GM19240 (cell line): ENCODE measurements at regions not wholly inside any gene's neighbourhood (a gene's known extent, or its start where the extent isn't known, plus 50 kb on each side); places are given as distances from the start of the nearest gene placed in this dataset.

Experiments used
- DNase-seq: peaks from one replicate; pipeline ENCODE4 v3.0.0; 2011; ENCODE audit warnings: low spot score; ENCODE audit not compliant: insufficient read length

DNA sequence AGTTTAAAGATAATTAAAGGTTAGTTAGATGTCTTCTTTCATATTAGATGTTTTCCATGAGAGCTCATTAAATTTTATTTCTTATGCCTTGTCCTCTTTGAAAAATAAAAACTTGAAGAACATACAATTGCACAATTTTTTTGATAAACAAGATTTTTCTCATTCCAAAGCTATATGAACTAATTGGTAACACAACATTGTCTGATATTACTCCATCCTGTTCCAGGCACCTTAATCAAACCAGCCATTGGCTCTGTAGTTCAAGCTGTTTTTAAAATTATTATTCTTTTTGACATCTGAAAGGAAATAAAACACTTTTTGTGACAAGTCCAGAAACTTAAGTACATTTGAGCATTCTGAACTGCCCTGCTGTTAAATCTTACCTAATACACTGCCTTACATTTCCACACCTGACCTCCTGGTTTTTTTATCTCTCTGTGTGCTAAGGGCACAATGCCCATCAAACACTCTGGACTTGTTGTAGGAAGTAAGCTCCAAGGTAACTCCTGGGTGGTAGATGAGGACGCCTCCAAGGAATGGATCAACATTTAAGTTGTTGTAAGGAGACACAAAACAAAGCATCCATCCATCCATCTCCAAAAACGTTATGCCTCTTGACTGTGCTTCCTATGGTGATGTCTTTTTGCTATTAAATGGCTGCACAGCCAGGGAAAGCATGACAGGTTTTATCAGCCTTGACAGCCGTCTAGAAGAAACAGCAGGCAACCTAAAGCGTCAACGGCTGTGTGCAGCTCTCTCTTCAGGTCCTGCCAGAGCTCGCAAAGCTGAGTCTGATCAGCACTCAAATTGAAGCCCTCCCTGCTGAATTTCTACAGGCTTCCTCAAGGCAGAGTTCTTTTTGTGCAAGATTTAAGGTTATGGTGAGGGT is 449.9 kb upstream of the FLRT2 start:
- DNase-seq, result no peak

DNA sequence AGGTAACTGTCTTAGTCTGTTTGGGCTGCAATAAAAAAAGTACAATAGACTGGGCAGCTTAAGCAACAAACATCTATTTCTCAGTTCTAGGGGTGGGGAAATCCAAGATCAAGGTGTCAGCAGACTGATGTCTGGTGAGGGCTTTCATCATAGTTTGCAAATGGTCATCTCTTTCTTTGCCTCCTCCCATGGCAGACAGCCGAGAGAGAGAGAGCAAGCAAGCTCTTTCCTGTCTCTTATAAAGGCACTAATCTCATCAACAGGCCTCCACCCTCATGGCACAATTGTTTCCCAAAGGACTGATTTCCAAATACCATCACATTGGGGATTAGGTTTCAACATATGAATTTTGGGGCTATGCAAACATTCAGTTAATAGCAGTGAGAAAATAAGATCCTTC is 445.6 kb upstream of the FLRT2 start:
- no peak for DNase-seq

DNA sequence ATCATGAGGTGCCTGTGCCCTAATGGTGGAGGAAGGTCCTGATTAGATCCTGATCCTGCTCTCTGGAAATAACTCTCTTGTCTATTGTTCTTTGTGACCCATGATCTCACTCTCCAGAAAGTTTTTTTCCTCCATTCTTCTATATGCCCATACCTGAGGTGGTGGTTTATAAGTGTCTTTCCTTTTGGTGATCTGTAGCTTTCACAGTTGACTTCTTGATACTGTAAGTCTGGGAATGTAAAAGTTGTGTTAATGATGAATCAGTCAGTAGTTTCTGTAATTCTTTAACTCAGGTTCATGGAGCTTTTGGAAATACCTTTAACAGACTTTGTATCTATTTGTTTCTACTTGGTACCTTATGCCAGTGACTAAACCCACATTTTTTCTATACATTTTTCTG is 444.0 kb upstream of the FLRT2 start:
- no peak for DNase-seq

DNA sequence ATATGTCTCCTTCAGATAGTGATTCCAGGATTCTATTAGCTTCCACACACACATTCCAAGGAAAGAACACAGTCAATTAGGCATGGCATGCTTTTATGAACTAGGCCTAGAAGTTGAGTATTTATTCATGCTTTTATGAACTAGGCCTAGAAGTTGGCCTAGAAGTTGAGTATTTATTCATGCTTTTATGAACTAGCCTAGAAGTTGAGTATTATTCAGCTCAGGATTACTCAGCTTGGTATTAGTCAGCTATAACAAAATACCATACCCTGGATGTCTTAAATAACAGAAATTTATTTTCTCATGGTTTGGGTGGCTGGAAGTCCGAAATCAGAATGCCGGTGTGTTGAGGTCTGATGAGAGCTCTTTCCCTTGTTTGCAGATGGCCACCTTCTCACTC is 442.7 kb upstream of the FLRT2 start:
- DNase-seq, result no peak

DNA sequence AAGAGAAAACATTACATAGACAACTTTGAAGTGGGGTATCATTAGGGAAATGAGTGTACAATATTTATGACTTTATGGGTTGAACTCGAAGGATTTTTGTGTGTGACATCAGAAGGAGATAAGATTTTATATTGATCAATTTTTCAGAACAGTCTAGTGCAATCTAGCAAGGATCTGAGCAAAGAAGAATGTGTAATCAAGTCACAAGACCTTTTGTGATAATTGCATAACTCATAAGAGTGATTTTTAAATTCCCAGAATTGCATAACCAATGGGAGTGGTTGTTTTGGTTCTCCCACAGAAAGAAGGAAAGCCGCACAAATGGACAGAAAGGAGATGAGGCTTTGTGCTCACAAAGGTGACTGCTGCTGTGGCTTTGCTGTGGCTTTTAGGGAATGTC is 441.8 kb upstream of the FLRT2 start:
- no peak for DNase-seq

DNA sequence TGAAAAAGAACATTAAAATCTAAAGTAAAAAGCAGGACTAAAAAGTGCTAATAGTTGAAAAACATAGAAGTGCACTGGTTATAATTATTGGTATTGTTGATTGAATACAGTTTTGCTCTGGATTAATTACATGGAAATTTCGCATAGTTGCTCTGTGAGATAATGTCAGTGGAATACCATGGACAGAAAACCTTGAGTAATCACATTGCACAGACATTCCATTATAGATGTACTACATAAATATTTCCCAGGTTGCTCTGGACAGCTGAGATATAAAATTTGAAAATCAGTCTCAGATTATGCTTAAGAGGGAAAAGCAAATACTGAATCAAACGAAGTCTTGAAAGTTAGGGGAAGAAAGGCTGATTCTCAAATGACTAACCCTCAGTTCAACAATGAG is 439.3 kb upstream of the FLRT2 start:
- no peak for DNase-seq

DNA sequence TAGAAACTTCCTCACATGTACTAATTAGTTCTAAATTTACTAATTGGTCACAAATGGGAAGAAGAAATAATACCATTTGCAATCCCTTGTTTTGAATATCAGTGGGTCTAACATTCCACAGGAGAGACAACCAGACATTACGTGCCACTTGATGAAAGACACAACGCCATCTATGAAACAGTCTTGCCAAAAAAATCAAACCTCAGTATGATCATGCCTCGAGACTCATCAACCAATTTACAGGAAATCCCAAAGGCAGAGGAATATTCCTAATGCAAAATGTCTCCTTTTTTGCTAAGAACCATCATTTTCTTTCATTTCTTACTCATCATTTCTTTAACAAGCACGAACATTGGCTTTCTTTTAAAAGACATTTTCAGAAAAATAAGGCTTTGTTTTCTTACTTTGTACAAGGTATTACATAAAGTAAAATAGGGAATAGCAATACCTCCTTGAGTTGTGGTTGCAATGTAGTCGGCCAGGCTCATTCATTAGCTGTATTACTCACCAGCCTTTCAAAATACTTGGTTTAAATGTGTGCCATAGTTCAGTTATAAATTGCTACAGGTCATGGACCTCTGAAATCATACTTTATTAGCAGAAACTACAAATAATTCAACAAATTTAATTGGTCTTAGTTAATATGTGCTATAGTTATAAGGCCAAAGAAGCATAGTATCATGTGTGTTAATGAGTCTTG is 436.2 kb upstream of the FLRT2 start:
- DNase-seq, result no peak

DNA sequence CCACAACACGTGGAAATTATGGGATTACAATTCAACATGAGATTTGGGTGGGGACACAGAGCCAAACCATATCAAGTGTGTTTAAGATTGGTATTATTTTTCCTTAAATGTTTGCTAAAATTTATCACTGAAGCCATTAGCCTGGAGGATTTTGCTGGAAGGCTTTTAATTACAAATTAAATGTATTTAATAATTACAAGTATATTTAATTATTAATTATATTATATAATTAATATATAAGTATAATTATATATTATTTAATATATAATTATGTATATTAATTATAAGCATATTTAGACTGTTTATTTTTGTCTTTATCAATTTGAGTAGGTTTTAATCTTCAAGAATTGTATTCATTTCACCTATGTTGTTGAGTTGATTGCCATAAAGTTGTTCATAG is 427.4 kb upstream of the FLRT2 start:
- DNase-seq, result no peak

DNA sequence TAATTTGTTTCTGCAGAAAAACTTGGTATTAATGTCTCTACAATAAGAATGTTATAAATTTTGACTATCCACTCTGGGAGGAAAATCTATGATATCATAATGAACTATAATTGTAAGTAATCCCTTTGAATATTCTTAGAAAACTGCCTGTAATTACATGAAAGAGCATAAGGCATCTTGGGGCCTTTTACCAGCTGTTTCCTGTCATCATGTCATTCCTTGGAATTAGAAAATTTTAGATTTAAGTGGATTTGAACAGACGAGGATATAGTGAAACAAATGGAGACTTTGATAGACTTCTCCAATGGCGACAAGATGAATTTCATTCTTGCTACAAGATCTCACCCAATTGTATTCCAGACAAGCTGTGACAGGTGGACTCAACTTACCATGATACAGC is 423.4 kb upstream of the FLRT2 start:
- DNase-seq, result no peak

DNA sequence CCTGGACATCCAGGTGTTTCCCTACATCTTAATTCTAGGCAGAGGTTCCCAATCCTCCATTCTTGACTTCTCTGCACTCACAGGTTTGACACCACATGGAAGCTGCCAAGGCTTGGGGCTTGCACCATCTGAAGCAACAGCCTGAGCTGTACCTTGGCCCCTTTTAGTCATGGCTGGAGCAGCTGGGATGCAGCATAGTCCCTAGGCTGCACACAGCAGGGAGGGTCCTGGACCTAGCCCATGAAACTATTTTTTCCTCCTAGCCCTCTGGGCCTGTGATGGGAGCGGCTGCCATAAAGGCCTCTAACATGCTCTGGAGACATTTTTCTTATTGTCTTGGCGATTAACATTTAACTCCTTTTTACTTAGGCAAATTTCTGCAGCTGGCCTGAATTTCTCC is 417.2 kb upstream of the FLRT2 start:
- DNase-seq, result no peak

DNA sequence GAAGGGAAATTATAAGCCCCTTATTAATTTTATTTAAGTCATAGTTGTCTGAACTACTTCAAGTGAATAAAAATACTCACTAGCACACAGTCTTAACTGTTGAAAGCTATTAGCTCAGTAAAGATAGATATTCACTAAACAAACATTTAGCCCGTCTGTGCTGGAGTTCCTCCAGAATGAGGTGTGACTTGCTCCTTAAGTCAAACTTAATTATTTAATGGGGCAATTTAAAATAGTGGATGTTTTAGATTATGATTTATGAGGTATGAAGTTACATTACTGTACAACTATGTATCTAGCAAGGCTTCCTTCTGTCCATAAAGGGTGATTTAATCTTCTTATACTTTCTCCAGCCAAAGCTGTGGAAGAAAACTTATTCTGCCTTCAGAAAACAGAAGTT is 414.0 kb upstream of the FLRT2 start:
- DNase-seq, result no peak

DNA sequence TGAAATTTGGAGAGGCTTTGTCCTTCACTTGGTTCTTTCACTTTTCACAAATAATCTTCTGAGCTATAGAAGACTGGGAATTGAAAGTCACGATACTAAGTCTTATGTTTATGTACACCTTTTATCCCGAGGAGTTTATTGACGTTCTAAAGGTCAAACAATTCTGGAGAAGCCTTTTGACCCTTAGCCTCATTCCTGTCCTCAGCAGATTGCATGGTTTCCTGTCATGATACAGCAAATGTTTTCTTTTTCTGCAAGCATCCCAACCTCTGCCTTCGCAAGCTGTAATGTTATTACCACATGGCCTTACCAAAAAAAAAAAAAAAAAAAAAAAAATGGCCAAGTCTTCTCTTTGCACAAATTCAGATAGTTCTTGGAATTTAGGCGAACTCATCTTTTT is 411.7 kb upstream of the FLRT2 start:
- no peak for DNase-seq

DNA sequence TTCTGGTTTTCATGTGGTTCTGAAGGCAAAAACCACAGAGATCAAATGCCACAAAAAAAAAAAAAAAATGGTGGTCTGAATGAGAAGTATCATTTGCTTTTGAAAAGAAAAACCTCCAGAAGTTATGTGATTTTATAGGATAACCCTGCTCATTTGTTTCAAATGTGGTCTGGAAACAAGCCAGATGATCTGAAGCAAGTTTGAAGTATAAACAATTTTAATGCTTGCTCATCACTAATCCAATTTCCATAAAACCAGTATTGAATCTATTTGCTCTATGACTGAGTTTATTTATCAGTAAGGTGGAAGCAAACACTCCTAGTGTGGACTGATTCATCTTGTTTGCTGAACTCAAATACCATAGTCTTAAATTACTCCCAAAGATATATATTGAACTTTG is 407.3 kb upstream of the FLRT2 start:
- DNase-seq, result no peak

DNA sequence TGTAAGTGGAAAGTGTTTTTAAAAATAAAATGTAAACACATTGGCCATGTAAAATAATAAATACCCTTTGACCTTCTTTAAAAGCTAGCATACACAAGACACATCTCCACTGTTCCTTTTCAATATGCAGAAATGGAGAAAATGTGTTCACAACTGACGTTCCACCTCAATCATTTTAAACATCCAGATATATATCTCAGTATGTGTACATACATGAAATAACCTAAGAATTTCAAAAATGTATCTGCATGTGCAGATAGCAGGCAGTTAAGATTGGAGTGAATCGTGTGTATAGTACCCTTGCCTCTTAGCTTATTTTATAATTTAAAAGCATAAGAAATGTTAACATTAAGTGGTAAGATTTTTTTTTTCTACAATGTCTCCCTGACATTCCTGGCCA is 406.2 kb upstream of the FLRT2 start:
- DNase-seq, result no peak

DNA sequence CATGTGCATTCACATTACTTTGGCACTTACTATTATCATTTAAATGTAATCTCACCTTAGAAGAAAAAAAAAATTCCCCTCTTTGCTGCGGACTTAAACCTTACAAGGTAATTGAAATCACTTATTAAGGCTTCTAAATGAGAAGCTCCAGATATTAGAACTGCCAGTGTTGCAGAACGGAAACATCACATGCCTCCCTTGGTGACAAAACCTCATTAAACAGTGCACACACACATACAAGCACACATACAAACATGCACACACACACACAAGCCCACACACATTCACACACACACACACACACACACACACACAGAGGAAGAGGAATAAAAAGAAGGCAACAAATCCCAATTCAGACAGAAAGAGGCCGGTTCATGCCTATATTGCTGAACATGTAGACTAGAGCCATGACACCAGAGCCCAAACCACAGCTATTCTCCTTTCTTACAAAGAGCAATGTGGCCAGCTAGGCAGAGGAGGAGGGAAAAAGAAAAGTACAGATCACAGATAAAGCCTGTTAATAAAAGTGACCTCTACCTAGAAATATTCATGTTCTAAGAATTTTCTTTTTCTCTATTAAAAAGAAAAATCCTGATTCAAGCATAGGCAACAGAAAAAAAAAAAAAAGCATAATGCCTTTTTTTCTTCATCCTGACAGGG is 405.2 kb upstream of the FLRT2 start:
- no peak for DNase-seq

DNA sequence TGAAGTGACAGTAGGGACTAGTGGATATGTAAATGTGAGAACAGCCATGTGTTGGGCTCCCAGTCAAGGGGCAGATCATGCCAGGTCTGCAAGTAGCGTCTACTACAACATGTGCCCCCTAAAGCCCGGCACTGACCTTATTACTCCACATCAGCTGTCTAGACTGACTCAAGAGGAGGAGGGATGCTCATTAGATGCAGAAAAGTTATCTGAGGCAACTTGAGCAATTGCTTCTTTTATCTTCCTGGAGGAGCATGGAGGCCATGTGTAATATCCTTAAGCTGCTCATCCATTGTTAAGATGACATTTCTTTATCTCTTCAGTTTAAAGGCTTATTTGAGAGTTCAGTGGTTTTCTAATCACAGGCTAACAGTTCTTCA is 404.7 kb upstream of the FLRT2 start:
- DNase-seq, result no peak

DNA sequence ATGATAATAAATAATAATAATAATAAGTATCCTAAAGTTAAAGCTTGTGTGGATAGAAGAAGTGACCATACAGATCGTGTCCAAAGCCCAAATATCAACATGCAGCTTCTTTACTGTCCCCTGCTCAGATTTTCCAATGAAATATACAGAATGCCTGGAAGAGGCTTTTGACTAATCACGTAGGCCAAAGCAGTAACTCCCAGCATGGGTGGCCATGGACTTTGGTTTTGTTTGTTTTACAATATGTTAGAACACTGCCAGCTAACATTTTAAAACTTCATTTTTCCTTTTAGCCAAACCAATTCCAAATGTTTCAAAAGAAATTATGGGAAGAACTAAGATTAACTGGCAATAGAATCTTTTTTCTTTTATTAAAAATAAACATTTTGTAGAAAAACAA is 400.0 kb upstream of the FLRT2 start:
- DNase-seq, result no peak

DNA sequence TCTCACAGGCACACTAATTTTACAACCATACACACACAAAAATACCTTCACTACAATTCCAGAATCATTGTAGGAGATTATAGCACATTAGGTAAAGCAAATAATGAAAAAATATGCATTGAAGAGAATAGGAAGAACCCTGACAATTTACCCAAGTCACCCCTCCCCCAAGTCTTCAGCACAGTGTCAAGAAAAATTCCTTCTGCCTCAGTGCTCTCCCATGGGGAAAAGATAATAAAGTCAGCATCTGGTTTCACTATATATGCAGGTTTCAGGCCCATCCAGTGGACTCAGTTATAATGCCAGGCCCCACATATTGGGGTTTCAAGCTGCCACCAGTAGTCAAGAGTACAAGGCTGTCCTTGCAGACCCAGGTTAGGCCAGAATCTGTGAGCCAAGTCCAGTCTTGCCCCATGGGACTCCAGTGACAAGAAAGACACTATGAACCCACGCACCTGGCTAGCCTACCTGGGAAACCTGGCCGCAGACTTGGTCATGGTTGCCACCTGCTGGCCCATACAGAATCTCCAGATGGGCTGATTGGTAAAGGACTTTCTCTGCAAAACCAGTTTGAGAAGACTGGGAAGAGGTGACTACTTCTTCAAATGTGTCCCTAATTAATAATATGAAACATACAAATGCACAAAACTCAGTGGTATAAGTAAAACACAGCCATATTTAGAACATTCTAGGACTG is 398.6 kb upstream of the FLRT2 start:
- no peak for DNase-seq

DNA sequence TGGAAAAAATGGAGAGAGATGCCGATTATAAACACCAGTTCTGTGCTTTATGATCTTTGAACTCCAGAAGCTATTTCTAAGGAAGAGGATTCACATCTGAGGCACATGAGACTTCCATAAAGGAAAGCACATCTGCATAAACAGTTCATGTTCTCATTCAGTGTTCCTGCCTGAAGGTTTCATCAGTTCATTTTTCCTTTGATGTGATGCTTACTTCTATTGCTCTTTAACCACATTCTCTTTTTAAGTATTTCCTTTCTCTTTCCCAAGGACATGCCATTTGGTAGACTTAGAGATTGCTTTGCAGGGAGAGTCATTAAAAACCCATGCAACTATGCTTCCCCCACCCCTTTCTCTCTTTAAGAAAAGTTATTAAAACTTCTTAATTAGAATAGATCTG is 387.0 kb upstream of the FLRT2 start:
- DNase-seq, result no peak

DNA sequence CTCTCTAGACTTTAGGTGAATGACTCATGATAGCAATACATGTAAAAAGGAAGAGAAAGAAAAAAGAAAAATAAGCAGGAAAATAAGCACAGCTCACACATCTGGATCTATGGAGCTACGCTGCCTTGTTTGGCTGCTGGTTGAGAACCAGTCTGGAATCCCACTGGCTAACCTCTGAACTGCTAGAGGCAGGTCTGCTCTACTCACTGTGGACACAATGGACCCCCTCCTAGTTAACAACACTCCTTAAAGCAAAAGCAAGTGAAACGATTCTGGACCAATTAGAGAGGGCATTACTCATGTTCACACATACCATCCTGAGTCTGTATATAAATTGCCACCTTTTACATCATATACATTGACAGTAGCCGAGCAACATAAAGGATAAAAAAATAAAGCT is 383.2 kb upstream of the FLRT2 start:
- DNase-seq, result no peak

DNA sequence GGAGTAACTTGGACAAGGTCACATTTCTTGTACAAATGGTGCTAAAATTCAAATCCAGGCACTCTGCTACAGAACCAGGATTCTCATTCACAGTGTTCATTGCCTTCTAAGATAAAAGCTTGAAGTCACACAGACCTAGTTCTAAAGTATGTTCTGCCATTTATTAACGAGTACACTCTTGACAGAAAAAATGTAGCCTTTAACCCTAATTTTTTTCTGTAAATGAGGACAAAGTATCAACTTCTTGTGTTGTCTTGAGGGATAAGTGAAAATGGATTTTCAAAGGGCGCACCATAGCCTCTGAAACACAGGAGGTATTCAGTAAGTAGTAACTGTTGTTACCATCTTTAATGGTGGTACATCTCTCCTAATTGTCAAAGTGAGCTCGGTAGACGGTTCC is 379.8 kb upstream of the FLRT2 start:
- DNase-seq, result no peak

DNA sequence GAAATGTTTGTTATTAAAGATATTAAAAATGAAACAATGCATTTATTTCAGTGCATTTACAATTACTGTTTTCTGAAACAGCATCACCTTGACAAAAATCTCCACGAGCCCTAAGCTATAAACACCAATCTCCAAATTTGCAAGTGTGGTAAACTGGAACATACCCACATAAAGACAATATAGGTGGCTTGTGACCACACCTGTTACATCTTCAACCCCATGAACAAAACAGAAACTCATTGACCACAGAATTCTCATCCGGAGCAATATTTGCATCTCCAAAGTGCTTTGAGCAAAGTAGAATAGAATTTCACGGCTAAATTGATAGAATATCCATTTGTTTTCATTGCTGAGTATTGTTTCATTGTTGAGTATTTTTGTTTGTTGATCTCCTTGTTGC is 375.2 kb upstream of the FLRT2 start:
- DNase-seq, result no peak
